K562 (cell line): ENCODE measurements at regions not wholly inside any gene's neighbourhood (a gene's known extent, or its start where the extent isn't known, plus 50 kb on each side); places are given as distances from the start of the nearest gene placed in this dataset.

Source experiments
- ATAC-seq: fragments of 200-7000 bp; cut with Tn5 transposase; 3 replicates; pipeline ENCODE4 v1.9.1; 2020; ENCODE audit warnings: moderate library complexity
- BruUV-seq: library from RNA; stranded (reverse); fragments of 400-500 nt; replicated peaks from 2 replicates; lab custom pipeline; 2021; lab: Mats Ljungman, UMichigan
- CTCF ChIA-PET: fragments of 300-600 bp; formaldehyde crosslinking; extraction: SDS; loops from one replicate; lab custom pipeline; 2021; ENCODE audit warnings: low intra/inter-chr PET ratio; lab: Yijun Ruan, JAX
- POLR2A ChIA-PET: fragments of 300-600, 350-650 bp; sonication (Branson Sonifier 250); formaldehyde crosslinking; extraction: SDS; loops from one replicate; lab custom pipeline; 2021; ENCODE audit warnings: antibody characterized with exemption, inconsistent platforms; lab: Yijun Ruan, JAX
- DNase-seq, 4 experiments: peaks; one replicate each; pipeline versions ENCODE4 v3.0.0 to v3.0.0-alpha.2; 2011 to 2018; ENCODE audit warnings: low spot score in 3 of 4, mixed read lengths in 3 of 4; ENCODE audit errors: extremely low read depth in 1 of 4
- FAIRE-seq: peaks from 2 replicates; lab custom pipeline; 2011; peaks lifted over from hg19 to GRCh38; lab: Jason Lieb, UNC
- H2AFZ ChIP-seq: 2 replicates; pipeline ENCODE4 v1.6.0; 2011; ENCODE audit warnings: low read depth, low read length, control low read depth, inconsistent platforms
- H3K27ac ChIP-seq: fragments of 200-600 bp; 3 replicates; pipeline ENCODE4 v1.8.0; 2011; ENCODE audit warnings: low read depth, mild to moderate bottlenecking, control low read depth, inconsistent platforms, low read length, moderate library complexity, mixed read lengths; ENCODE audit errors: extremely low read depth
- H3K27me3 ChIP-seq, 2 experiments: fragments of 300-600 bp in 1 of 2; 2 replicates in 1 of 2; 3 replicates in 1 of 2; pipeline versions ENCODE4 v1.6.0 to v1.8.0; 2011; ENCODE audit warnings: inconsistent platforms in 2 of 2, low read length in 2 of 2, mild to moderate bottlenecking in 1 of 2, mixed read lengths in 1 of 2, moderate library complexity in 1 of 2; ENCODE audit not compliant: control insufficient read depth in 2 of 2, insufficient read depth in 2 of 2
- H3K36me3 ChIP-seq: fragments of 300-600 bp; 3 replicates; pipeline ENCODE4 v1.8.0; 2011; ENCODE audit warnings: mild to moderate bottlenecking, low read length, inconsistent platforms; ENCODE audit not compliant: control insufficient read depth, insufficient read depth
- H3K4me1 ChIP-seq, 2 experiments: fragments of 200-600 bp in 1 of 2; replicated peaks in 1 of 2; 2 replicates in 1 of 2; 3 replicates in 1 of 2; pipeline versions ENCODE4 v1.5.1 to v1.8.0; 2011; ENCODE audit warnings: inconsistent platforms in 2 of 2, low read length in 2 of 2, mild to moderate bottlenecking in 1 of 2, mixed read lengths in 1 of 2, moderate library complexity in 1 of 2; ENCODE audit not compliant: control insufficient read depth in 2 of 2, insufficient read depth in 2 of 2
- H3K4me2 ChIP-seq: 2 replicates; pipeline ENCODE4 v1.6.1; 2011; ENCODE audit warnings: low read length, control low read depth, inconsistent platforms, mixed read lengths; ENCODE audit not compliant: insufficient read depth
- H3K4me3 ChIP-seq: fragments of 200-600 bp; sonication (generic), shearing (Covaris generic); 2 replicates; pipeline ENCODE4 v1.5.1; 2016; ENCODE audit warnings: control low read depth, inconsistent platforms
- H3K79me2 ChIP-seq: fragments of 200-600 bp; 3 replicates; pipeline ENCODE4 v1.8.0; 2011; ENCODE audit warnings: low read length, inconsistent platforms; ENCODE audit not compliant: control insufficient read depth, insufficient read depth
- H3K9ac ChIP-seq, 2 experiments: 2 replicates each; pipeline versions ENCODE4 v1.6.0 to v1.6.1; 2011; ENCODE audit warnings: low read depth in 2 of 2, low read length in 2 of 2, control low read depth in 1 of 2, inconsistent platforms in 1 of 2, mild to moderate bottlenecking in 1 of 2, mixed read lengths in 1 of 2; ENCODE audit not compliant: insufficient read depth in 1 of 2
- H3K9me1 ChIP-seq: one replicate; pipeline ENCODE4 v1.6.0; 2011; ENCODE audit warnings: inconsistent platforms, mild to moderate bottlenecking, low read length, moderate library complexity; ENCODE audit not compliant: control insufficient read depth, insufficient read depth
- H3K9me3 ChIP-seq: replicated peaks from 2 replicates; pipeline ENCODE4 v1.5.1; 2011; ENCODE audit warnings: low read depth, low read length, inconsistent platforms; ENCODE audit not compliant: control insufficient read depth, insufficient read depth
- H4K20me1 ChIP-seq: replicated peaks from 2 replicates; pipeline ENCODE4 v1.6.1; 2011; ENCODE audit warnings: low read length, inconsistent platforms, mixed read lengths; ENCODE audit not compliant: control insufficient read depth, insufficient read depth
- BMI1 ChIP-seq: fragments of 150-350 bp; IDR thresholded peaks from 2 replicates; pipeline ENCODE4 v1.6.1; 2014; ENCODE audit warnings: low read length
- CBX1 ChIP-seq: sonication (generic); IDR thresholded peaks from 2 replicates; pipeline ENCODE4 v1.6.1; 2016; ENCODE audit warnings: antibody characterized with exemption, low read depth, mild to moderate bottlenecking
- ELF2 ChIP-seq: fragments of 250-450 bp; sonication (Bioruptor Pico); IDR thresholded peaks from 2 replicates; pipeline ENCODE4 v1.5.0; 2021; ENCODE audit warnings: mild to moderate bottlenecking
- EZH2 ChIP-seq: IDR thresholded peaks from 2 replicates; pipeline ENCODE4 v1.6.1; 2012; ENCODE audit warnings: low read depth, mild to moderate bottlenecking, inconsistent platforms, low read length, borderline replicate concordance
- PPARD ChIP-seq: fragments of 250-450 bp; sonication (Bioruptor Pico); IDR thresholded peaks from 2 replicates; pipeline ENCODE4 v1.8.0; 2022; ENCODE audit warnings: inconsistent platforms, mild to moderate bottlenecking, moderate library complexity
- SMC3 ChIP-seq: conservative IDR thresholded peaks from 2 replicates; pipeline ENCODE4 v1.6.1; 2011; ENCODE audit warnings: low read depth, low read length, improper control_type of control experiment; ENCODE audit not compliant: insufficient read depth
- TRIM28 ChIP-seq: fragments of 450-650 bp; IDR thresholded peaks from 2 replicates; pipeline ENCODE4 v1.6.1; 2017
- ZNF41 ChIP-seq: fragments of 250-450 bp; sonication (Bioruptor Pico); conservative IDR thresholded peaks from 2 replicates; pipeline ENCODE4 v1.4.0; 2020; ENCODE audit warnings: mild to moderate bottlenecking
- WGBS: fragments of 100-300 bp; shearing (Covaris generic); methylation state at CpG from one replicate; pipeline ENCODE4 v1.1.6; 2016; ENCODE audit warnings: low coverage, mixed read lengths; ENCODE audit not compliant: insufficient coverage; ENCODE audit errors: missing lambda C conversion rate; 5-methylcytosine and 5-hydroxymethylcytosine counted together
- in situ Hi-C: fragments of 300-500 bp; cut with MboI; formaldehyde crosslinking; loops from 4 replicates; pipeline ENCODE4 v1.15.0; 2018; ENCODE audit warnings: inconsistent platforms, mixed read lengths
- intact Hi-C: fragments of 100-400 bp; cut with micrococcal nuclease; formaldehyde crosslinking; loops from 2 replicates; pipeline ENCODE4 v1.14.2; 2022
- TF ChIP-seq, protein P1 (sequence below): fragments of 250-450 bp; sonication (Bioruptor Pico); IDR thresholded peaks from 2 replicates; pipeline ENCODE4 v1.4.0; 2020
- TF ChIP-seq, protein P2 (sequence below), 3 experiments: IDR thresholded peaks in 2 of 3; conservative IDR thresholded peaks in 1 of 3; 2 replicates each; pipeline ENCODE4 v1.5.1; 2011 to 2012; ENCODE audit warnings: low read length in 3 of 3, mild to moderate bottlenecking in 3 of 3, control low read depth in 2 of 3, improper control_type of control experiment in 1 of 3, inconsistent platforms in 1 of 3, low read depth in 1 of 3, mixed read lengths in 1 of 3, moderate library complexity in 1 of 3; ENCODE audit not compliant: insufficient read depth in 2 of 3

DNA sequence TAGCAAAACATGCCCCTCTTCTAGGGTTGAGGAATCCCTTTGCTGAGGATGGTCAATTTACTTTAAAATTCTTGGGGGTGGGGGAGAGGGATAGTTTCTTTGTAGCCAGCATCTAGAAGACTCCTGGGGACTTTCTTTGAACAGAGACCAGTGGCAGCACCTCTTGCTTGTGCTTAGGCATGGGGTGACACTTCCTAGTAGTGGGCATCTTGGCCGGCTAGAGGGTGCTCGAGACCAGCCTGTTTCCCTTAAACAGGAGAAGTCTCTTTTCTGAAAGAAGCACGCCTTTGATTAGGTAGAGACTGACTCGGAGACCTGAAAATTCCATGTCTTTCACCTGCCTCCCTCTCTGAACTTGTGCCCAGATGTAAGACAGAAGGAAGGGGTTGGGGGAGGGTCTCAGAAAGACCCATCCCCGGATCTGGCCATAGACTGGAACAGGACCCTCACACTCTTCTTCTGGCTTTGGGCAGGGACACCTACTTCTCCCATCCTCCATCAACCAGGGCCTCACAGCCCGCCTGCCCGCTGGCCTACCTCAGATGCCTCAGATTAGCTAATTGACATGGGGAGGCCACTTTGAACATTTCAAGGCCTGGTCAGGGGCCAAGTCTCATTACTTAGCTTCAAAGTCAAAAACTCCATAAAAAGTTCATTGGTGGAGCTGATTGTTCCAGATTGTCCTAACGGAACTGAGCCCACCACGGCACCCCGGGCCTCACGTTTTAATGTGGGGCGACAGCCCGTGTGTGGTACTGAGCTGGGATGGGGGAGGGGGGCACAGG is 172.2 kb downstream of the CDC5L start:
- Histone ChIP-seq H3K27ac (no peak overlapping the region), H3K79me2 (no peaks in the 10 kb centered on the region), H3K27me3 (peaks cover 33 to 52% of the 10 kb centered on the region in 2 experiments), H3K4me2 (no peak overlapping the region), H3K36me3 (no peaks in the 10 kb centered on the region), H3K9ac (no peak overlapping the region), H4K20me1 (0 out of 2 replicates have a peak, but pooled peaks cover 7% of the 10 kb centered on the region), H3K9me1 (no peaks in the 10 kb centered on the region), H3K4me1 (no peaks in the 10 kb centered on the region), H3K4me3 (no peak overlapping the region), H2AFZ (no peak overlapping the region)
- intact Hi-C loops = loop anchor here (10.0 kb wide), 1 partner anchor 85 kb away; no protein-coding TSS in a partner anchor
- ChIA-PET CTCF (no interaction called here), POLR2A (interaction anchor here (0.7 kb wide), 1 partner anchor 8 kb away, joined by 3 read pairs; no protein-coding TSS in a partner anchor)
- in situ Hi-C loops = no loop called here
- ATAC-seq (peak; percentile 50), FAIRE-seq (no peak), DNase-seq (no peak)
- 1% methylated on average over 13 of the region's 13 CpGs for WGBS
- BruUV-seq = no TSS peak
- TF ChIP-seq ELF2 (CRISPR knock-in tag) (no peak), PPARD (CRISPR knock-in tag) (no peak), CBX1 (no peak), TRIM28 (no peak), BMI1 (no peak), EZH2 (no peak), ZNF41 (no peak), SMC3 (0 out of 2 replicates have a peak, but pooled peaks have one; percentile 13)
- TF ChIP-seq, protein P1, sequence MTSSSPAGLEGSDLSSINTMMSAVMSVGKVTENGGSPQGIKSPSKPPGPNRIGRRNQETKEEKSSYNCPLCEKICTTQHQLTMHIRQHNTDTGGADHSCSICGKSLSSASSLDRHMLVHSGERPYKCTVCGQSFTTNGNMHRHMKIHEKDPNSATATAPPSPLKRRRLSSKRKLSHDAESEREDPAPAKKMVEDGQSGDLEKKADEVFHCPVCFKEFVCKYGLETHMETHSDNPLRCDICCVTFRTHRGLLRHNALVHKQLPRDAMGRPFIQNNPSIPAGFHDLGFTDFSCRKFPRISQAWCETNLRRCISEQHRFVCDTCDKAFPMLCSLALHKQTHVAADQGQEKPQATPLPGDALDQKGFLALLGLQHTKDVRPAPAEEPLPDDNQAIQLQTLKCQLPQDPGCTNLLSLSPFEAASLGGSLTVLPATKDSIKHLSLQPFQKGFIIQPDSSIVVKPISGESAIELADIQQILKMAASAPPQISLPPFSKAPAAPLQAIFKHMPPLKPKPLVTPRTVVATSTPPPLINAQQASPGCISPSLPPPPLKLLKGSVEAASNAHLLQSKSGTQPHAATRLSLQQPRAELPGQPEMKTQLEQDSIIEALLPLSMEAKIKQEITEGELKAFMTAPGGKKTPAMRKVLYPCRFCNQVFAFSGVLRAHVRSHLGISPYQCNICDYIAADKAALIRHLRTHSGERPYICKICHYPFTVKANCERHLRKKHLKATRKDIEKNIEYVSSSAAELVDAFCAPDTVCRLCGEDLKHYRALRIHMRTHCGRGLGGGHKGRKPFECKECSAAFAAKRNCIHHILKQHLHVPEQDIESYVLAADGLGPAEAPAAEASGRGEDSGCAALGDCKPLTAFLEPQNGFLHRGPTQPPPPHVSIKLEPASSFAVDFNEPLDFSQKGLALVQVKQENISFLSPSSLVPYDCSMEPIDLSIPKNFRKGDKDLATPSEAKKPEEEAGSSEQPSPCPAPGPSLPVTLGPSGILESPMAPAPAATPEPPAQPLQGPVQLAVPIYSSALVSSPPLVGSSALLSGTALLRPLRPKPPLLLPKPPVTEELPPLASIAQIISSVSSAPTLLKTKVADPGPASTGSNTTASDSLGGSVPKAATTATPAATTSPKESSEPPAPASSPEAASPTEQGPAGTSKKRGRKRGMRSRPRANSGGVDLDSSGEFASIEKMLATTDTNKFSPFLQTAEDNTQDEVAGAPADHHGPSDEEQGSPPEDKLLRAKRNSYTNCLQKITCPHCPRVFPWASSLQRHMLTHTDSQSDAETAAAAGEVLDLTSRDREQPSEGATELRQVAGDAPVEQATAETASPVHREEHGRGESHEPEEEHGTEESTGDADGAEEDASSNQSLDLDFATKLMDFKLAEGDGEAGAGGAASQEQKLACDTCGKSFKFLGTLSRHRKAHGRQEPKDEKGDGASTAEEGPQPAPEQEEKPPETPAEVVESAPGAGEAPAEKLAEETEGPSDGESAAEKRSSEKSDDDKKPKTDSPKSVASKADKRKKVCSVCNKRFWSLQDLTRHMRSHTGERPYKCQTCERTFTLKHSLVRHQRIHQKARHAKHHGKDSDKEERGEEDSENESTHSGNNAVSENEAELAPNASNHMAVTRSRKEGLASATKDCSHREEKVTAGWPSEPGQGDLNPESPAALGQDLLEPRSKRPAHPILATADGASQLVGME = no peak
- TF ChIP-seq, protein P2, sequence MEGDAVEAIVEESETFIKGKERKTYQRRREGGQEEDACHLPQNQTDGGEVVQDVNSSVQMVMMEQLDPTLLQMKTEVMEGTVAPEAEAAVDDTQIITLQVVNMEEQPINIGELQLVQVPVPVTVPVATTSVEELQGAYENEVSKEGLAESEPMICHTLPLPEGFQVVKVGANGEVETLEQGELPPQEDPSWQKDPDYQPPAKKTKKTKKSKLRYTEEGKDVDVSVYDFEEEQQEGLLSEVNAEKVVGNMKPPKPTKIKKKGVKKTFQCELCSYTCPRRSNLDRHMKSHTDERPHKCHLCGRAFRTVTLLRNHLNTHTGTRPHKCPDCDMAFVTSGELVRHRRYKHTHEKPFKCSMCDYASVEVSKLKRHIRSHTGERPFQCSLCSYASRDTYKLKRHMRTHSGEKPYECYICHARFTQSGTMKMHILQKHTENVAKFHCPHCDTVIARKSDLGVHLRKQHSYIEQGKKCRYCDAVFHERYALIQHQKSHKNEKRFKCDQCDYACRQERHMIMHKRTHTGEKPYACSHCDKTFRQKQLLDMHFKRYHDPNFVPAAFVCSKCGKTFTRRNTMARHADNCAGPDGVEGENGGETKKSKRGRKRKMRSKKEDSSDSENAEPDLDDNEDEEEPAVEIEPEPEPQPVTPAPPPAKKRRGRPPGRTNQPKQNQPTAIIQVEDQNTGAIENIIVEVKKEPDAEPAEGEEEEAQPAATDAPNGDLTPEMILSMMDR (IDR thresholded peaks at IDR 0.05 in 2 of 3, conservative IDR thresholded peaks at IDR 0.05 in 1 of 3; ENCODE audit: insufficient read depth in 2 of 3, low read depth in 1 of 3, low read length in 3 of 3) = peak in 2 of 3 experiments; percentile 26 to 29; a peak in 2 of 6 replicates
- TF ChIP-seq, all 486 proteins: peak for 2
- H3K9me3 ChIP-seq = no peaks in the 10 kb centered on the region
